ENCODE measurements at regions not wholly inside any gene's neighbourhood (a gene's known extent, or its start where the extent isn't known, plus 50 kb on each side); places are given as distances from the start of the nearest gene placed in this dataset.

- Histone ChIP-seq H3K4ac (ENCODE audit: low read length) (no peak overlapping the region), H2BK15ac (ENCODE audit: low read length) (no peak overlapping the region), H3K4me2 (ENCODE audit: insufficient read depth, low read length, poor library complexity, severe bottlenecking) (no peak overlapping the region), H3K36me3 (replicated peaks in 1 of 2; ENCODE audit: control insufficient read depth in 2 of 2, insufficient read depth in 2 of 2, low read length in 2 of 2) (no peaks in the 10 kb centered on the region), H4K8ac (ENCODE audit: low read depth, low read length) (no peak overlapping the region), H3K27ac (replicated peaks; ENCODE audit: low read length) (no peak overlapping the region), H3K14ac (ENCODE audit: low read length) (no peak overlapping the region), H2AK5ac (ENCODE audit: low read depth, low read length) (no peak overlapping the region), H3K79me1 (ENCODE audit: low read depth, low read length) (no peaks in the 10 kb centered on the region), H3K4me3 (ENCODE audit: low read length in 2 of 2) (no peak overlapping the region), H4K91ac (ENCODE audit: low read depth, low read length, poor library complexity) (no peak overlapping the region), H2BK120ac (ENCODE audit: low read depth, low read length) (no peak overlapping the region), H3K23ac (ENCODE audit: low read depth, low read length, poor library complexity) (no peak overlapping the region), H3K9ac (ENCODE audit: low read depth, low read length, poor library complexity) (no peak overlapping the region), H2AFZ (ENCODE audit: low read length) (no peak overlapping the region), H3K27me3 (ENCODE audit: control insufficient read depth in 3 of 3, insufficient read depth in 3 of 3, low read depth in 1 of 3, low read length in 3 of 3) (peaks cover 0 to 9% (median 0%) of the 10 kb centered on the region in 3 experiments), H2BK12ac (ENCODE audit: low read length) (no peak overlapping the region), H3K9me3 (replicated peaks in 1 of 2; ENCODE audit: control insufficient read depth in 2 of 2, insufficient read depth in 1 of 2, low read depth in 1 of 2, low read length in 2 of 2) (no peaks in the 10 kb centered on the region), H3K18ac (ENCODE audit: low read length) (no peak overlapping the region), H2BK5ac (ENCODE audit: low read length) (no peak overlapping the region), H3K4me1 (ENCODE audit: control insufficient read depth in 2 of 2, insufficient read depth in 1 of 2, low read depth in 1 of 2, low read length in 2 of 2) (no peaks in the 10 kb centered on the region)
- WGBS, 2 donors (ENCODE audit: extremely low coverage in 2 of 2, insufficient read length in 2 of 2, insufficient replicate concordance in 1 of 2), result no CpG with 5 or more reads among the region's 5 CpGs
- DNase-seq (ENCODE audit: low spot score), result no peak
These were observed 105.3 kb upstream of the FAM20A start for GRCh38 chr17:68706356-68706920.

DNA sequence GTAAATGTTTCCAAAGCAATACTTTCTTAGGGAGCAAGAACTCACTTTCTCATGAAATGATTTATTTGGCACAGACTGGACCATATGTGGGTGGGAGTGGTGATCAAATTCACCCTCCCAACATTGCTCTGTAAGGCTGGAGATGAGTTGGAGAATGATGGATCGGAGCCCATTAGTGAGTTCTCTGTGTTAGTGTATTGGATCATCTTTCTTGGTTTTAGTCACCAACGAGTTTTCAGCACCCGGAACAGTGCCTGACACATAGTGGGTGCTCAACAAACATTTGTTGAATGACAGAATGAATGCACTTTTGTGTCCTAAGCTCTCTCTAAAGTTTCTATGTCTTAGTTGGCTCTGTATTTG, 104.5 kb upstream of the FAM20A start:
- H3K36me3 ChIP-seq (replicated peaks in 1 of 2; ENCODE audit: control insufficient read depth in 2 of 2, insufficient read depth in 2 of 2, low read length in 2 of 2), result no peaks in the 10 kb centered on the region
- H2AK5ac ChIP-seq (ENCODE audit: low read depth, low read length), result no peak overlapping the region
- no CpG with 5 or more reads among the region's 3 CpGs for WGBS, 2 donors (ENCODE audit: extremely low coverage in 2 of 2, insufficient read length in 2 of 2, insufficient replicate concordance in 1 of 2)
- no peak overlapping the region for H2AFZ ChIP-seq (ENCODE audit: low read length)
- no peak overlapping the region for H3K9ac ChIP-seq (ENCODE audit: low read depth, low read length, poor library complexity)
- H2BK12ac ChIP-seq (ENCODE audit: low read length), result no peak overlapping the region
- no peak overlapping the region for H3K4me2 ChIP-seq (ENCODE audit: insufficient read depth, low read length, poor library complexity, severe bottlenecking)
- no peak overlapping the region for H4K8ac ChIP-seq (ENCODE audit: low read depth, low read length)
- no peaks in the 10 kb centered on the region for H3K4me1 ChIP-seq (ENCODE audit: control insufficient read depth in 2 of 2, insufficient read depth in 1 of 2, low read depth in 1 of 2, low read length in 2 of 2)
- H3K4ac ChIP-seq (ENCODE audit: low read length), result no peak overlapping the region
- no peak overlapping the region for H3K27ac ChIP-seq (replicated peaks; ENCODE audit: low read length)
- no peak overlapping the region for H3K18ac ChIP-seq (ENCODE audit: low read length)
- no peak for DNase-seq (ENCODE audit: low spot score)
- no peak overlapping the region for H3K23ac ChIP-seq (ENCODE audit: low read depth, low read length, poor library complexity)
- H2BK120ac ChIP-seq (ENCODE audit: low read depth, low read length), result no peak overlapping the region
- H3K14ac ChIP-seq (ENCODE audit: low read length), result no peak overlapping the region
- no peaks in the 10 kb centered on the region for H3K79me1 ChIP-seq (ENCODE audit: low read depth, low read length)
- peaks cover 0 to 4% (median 0%) of the 10 kb centered on the region in 3 experiments for H3K27me3 ChIP-seq (ENCODE audit: control insufficient read depth in 3 of 3, insufficient read depth in 3 of 3, low read depth in 1 of 3, low read length in 3 of 3)
- H4K91ac ChIP-seq (ENCODE audit: low read depth, low read length, poor library complexity), result no peak overlapping the region
- H3K9me3 ChIP-seq (replicated peaks in 1 of 2; ENCODE audit: control insufficient read depth in 2 of 2, insufficient read depth in 1 of 2, low read depth in 1 of 2, low read length in 2 of 2), result no peaks in the 10 kb centered on the region
- no peak overlapping the region for H3K4me3 ChIP-seq (ENCODE audit: low read length in 2 of 2)
- no peak overlapping the region for H2BK5ac ChIP-seq (ENCODE audit: low read length)
- H2BK15ac ChIP-seq (ENCODE audit: low read length), result no peak overlapping the region

DNA sequence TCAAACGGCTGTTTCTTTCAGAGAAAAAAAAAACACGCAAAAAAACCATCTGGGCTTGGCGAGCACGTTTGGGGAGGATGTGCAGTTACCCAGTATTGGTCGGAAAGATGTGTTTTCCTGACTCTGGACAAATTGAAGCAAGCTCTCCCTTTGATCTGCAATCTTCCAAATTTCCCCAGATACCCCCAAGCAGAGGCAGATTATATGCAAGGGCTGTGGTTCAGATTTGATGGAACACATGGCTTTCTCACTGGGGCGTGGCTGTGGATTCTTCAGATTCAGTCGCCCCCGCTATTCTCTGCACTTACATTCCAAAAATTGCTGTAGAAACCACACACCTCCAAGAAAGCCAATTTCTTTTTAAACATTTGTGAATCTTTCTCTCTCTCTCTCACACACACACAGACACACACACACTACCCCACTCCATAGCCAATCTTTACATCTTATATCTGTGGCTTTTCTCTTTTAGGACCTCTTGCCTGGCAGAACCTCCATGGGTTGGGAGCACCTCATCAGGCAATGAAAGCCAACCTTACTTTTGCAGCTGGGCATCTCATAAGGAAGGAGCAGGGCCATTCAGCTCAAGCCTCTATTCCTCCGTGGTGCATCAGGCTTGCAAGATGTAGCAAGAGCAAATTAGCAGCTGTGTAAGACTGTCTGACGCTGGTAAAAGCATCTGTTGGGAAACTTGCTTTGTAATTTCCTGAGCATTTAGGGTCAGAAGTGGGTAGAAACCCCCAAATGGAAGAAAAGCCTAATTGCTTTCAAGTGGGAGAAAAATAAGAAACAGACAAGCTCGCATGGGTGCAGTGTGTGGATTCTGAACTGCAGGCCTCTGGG, 103.9 kb upstream of the FAM20A start:
- Histone ChIP-seq H3K4me3 (ENCODE audit: low read length in 2 of 2) (no peak overlapping the region), H3K27ac (replicated peaks; ENCODE audit: low read length) (no peak overlapping the region)

DNA sequence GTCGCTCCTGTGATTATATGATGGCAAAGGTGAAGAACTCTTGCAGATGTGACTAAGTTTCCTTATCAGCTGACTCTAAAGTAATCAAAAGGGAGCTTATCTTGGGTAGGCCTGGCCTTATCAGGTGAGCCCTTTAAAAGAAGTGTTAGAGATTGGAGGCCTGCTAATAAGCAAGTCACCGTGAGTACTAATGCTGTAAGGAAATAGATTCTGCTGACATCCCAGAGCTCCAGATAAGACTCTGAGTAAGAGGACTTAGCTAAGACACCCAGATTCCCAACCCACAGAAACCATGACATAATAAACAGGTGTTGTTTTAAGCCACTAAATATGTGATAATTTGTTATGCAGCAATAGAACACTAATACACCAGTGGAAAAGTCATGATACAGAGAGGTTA, 99.9 kb upstream of the FAM20A start:
- H3K14ac ChIP-seq (ENCODE audit: low read length), result no peak overlapping the region
- no peak overlapping the region for H4K8ac ChIP-seq (ENCODE audit: low read depth, low read length)
- DNase-seq (ENCODE audit: low spot score), result no peak
- no peak overlapping the region for H3K23ac ChIP-seq (ENCODE audit: low read depth, low read length, poor library complexity)
- no peak overlapping the region for H2BK15ac ChIP-seq (ENCODE audit: low read length)
- no peak overlapping the region for H4K91ac ChIP-seq (ENCODE audit: low read depth, low read length, poor library complexity)
- H3K4ac ChIP-seq (ENCODE audit: low read length), result no peak overlapping the region
- no peaks in the 10 kb centered on the region for H3K36me3 ChIP-seq (replicated peaks in 1 of 2; ENCODE audit: control insufficient read depth in 2 of 2, insufficient read depth in 2 of 2, low read length in 2 of 2)
- H3K4me3 ChIP-seq (ENCODE audit: low read length in 2 of 2), result no peak overlapping the region
- H3K27ac ChIP-seq (replicated peaks; ENCODE audit: low read length), result no peak overlapping the region
- H2BK12ac ChIP-seq (ENCODE audit: low read length), result no peak overlapping the region
- H3K18ac ChIP-seq (ENCODE audit: low read length), result no peak overlapping the region
- H3K27me3 ChIP-seq (ENCODE audit: control insufficient read depth in 3 of 3, insufficient read depth in 3 of 3, low read depth in 1 of 3, low read length in 3 of 3), result peaks cover 0 to 4% (median 0%) of the 10 kb centered on the region in 3 experiments
- no peak overlapping the region for H3K9ac ChIP-seq (ENCODE audit: low read depth, low read length, poor library complexity)
- H3K9me3 ChIP-seq (replicated peaks in 1 of 2; ENCODE audit: control insufficient read depth in 2 of 2, insufficient read depth in 1 of 2, low read depth in 1 of 2, low read length in 2 of 2), result no peaks in the 10 kb centered on the region
- no peak overlapping the region for H2BK120ac ChIP-seq (ENCODE audit: low read depth, low read length)
- WGBS, 2 donors (ENCODE audit: extremely low coverage in 2 of 2, insufficient read length in 2 of 2, insufficient replicate concordance in 1 of 2), result no CpG with 5 or more reads among the region's 2 CpGs
- no peak overlapping the region for H2AFZ ChIP-seq (ENCODE audit: low read length)
- no peak overlapping the region for H2BK5ac ChIP-seq (ENCODE audit: low read length)
- H3K79me1 ChIP-seq (ENCODE audit: low read depth, low read length), result no peaks in the 10 kb centered on the region
- H2AK5ac ChIP-seq (ENCODE audit: low read depth, low read length), result no peak overlapping the region
- H3K4me1 ChIP-seq (ENCODE audit: control insufficient read depth in 2 of 2, insufficient read depth in 1 of 2, low read depth in 1 of 2, low read length in 2 of 2), result peaks cover 0 to 1% of the 10 kb centered on the region in 2 donors
- H3K4me2 ChIP-seq (ENCODE audit: insufficient read depth, low read length, poor library complexity, severe bottlenecking), result no peak overlapping the region

More for the DNA sequence above, 103.9 kb upstream of the FAM20A start:
- H3K9ac ChIP-seq (ENCODE audit: low read depth, low read length, poor library complexity), result no peak overlapping the region
- no peak overlapping the region for H2BK12ac ChIP-seq (ENCODE audit: low read length)
- H3K18ac ChIP-seq (ENCODE audit: low read length), result no peak overlapping the region
- no CpG with 5 or more reads among the region's 11 CpGs for WGBS, 2 donors (ENCODE audit: extremely low coverage in 2 of 2, insufficient read length in 2 of 2, insufficient replicate concordance in 1 of 2)
- DNase-seq (ENCODE audit: low spot score), result no peak
- H4K8ac ChIP-seq (ENCODE audit: low read depth, low read length), result no peak overlapping the region
- H3K4me1 ChIP-seq (ENCODE audit: control insufficient read depth in 2 of 2, insufficient read depth in 1 of 2, low read depth in 1 of 2, low read length in 2 of 2), result no peaks in the 10 kb centered on the region
- no peak overlapping the region for H3K14ac ChIP-seq (ENCODE audit: low read length)
- H3K23ac ChIP-seq (ENCODE audit: low read depth, low read length, poor library complexity), result no peak overlapping the region
- no peak overlapping the region for H2BK5ac ChIP-seq (ENCODE audit: low read length)
- H3K4me2 ChIP-seq (ENCODE audit: insufficient read depth, low read length, poor library complexity, severe bottlenecking), result no peak overlapping the region
- H2AFZ ChIP-seq (ENCODE audit: low read length), result no peak overlapping the region
- H2AK5ac ChIP-seq (ENCODE audit: low read depth, low read length), result no peak overlapping the region
- no peak overlapping the region for H2BK120ac ChIP-seq (ENCODE audit: low read depth, low read length)
- no peak overlapping the region for H4K91ac ChIP-seq (ENCODE audit: low read depth, low read length, poor library complexity)
- H3K36me3 ChIP-seq (replicated peaks in 1 of 2; ENCODE audit: control insufficient read depth in 2 of 2, insufficient read depth in 2 of 2, low read length in 2 of 2), result no peaks in the 10 kb centered on the region
- no peaks in the 10 kb centered on the region for H3K9me3 ChIP-seq (replicated peaks in 1 of 2; ENCODE audit: control insufficient read depth in 2 of 2, insufficient read depth in 1 of 2, low read depth in 1 of 2, low read length in 2 of 2)
- no peak overlapping the region for H2BK15ac ChIP-seq (ENCODE audit: low read length)
- no peak overlapping the region for H3K4ac ChIP-seq (ENCODE audit: low read length)
- H3K79me1 ChIP-seq (ENCODE audit: low read depth, low read length), result no peaks in the 10 kb centered on the region
- H3K27me3 ChIP-seq (ENCODE audit: control insufficient read depth in 3 of 3, insufficient read depth in 3 of 3, low read depth in 1 of 3, low read length in 3 of 3), result peaks cover 0 to 4% (median 0%) of the 10 kb centered on the region in 3 experiments
